ENCODE measurements at regions not wholly inside any gene's neighbourhood (a gene's known extent, or its start where the extent isn't known, plus 50 kb on each side); places are given as distances from the start of the nearest gene placed in this dataset.

GRCh38 chr11:116556483-116556882, 216.3 kb downstream of the BUD13 start:
- Histone ChIP-seq H3K4me3 (ENCODE audit: low read depth, low read length) (no peak overlapping the region), H3K27ac (ENCODE audit: low read depth, low read length) (no peak overlapping the region), H3K9me3 (ENCODE audit: control insufficient read depth, insufficient read depth, low read length) (no peaks in the 10 kb centered on the region), H3K27me3 (ENCODE audit: control insufficient read depth, insufficient read depth, low read length) (no peaks in the 10 kb centered on the region)
- DNase-seq (ENCODE audit: low read depth, low spot score) = no peak
- TF ChIP-seq CTCF (IDR thresholded peaks at IDR 0.05; ENCODE audit: low read depth, low read length) = no peak
- ChIA-PET CTCF (no interaction called here), POLR2A (no interaction called here)

DNA sequence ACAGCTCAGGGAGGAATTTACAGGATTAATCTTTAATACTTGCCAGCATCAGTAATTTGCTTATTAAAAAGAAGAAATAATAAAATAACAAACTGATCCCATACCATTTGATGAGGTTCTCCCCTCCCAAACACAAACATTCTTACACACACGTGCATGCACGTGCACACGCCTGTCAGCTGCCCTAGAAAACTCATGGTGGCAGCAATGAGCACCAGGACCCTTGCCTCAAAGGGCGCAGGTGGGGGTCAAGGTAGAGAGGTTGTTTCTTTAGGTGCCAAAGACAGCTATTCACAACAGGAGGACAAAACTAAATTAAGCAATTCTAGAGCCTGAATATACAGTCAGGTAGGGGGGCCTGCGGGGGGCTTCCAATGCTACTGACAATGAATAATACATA, 219.3 kb downstream of the BUD13 start:
- no peaks in the 10 kb centered on the region for H3K9me3 ChIP-seq (ENCODE audit: control insufficient read depth, insufficient read depth, low read length)
- H3K27me3 ChIP-seq (ENCODE audit: control insufficient read depth, insufficient read depth, low read length) = no peaks in the 10 kb centered on the region
- no peak for TF ChIP-seq CTCF (IDR thresholded peaks at IDR 0.05; ENCODE audit: low read depth, low read length)
- no peak overlapping the region for H3K27ac ChIP-seq (ENCODE audit: low read depth, low read length)
- ChIA-PET POLR2A (no interaction called here), CTCF (no interaction called here)
- H3K4me3 ChIP-seq (ENCODE audit: low read depth, low read length) = no peak overlapping the region
- no peak for DNase-seq (ENCODE audit: low read depth, low spot score)

GRCh38 chr11:116551576-116551975, 221.2 kb downstream of the BUD13 start:
- POLR2A ChIA-PET = no interaction called here
- H3K27ac ChIP-seq (ENCODE audit: low read depth, low read length) = no peak overlapping the region
- CTCF ChIA-PET = no interaction called here
- DNase-seq (ENCODE audit: low read depth, low spot score) = no peak
- no peak overlapping the region for H3K4me3 ChIP-seq (ENCODE audit: low read depth, low read length)
- TF ChIP-seq CTCF (IDR thresholded peaks at IDR 0.05; ENCODE audit: low read depth, low read length) = no peak
- no peaks in the 10 kb centered on the region for H3K9me3 ChIP-seq (ENCODE audit: control insufficient read depth, insufficient read depth, low read length)
- no peaks in the 10 kb centered on the region for H3K27me3 ChIP-seq (ENCODE audit: control insufficient read depth, insufficient read depth, low read length)

DNA sequence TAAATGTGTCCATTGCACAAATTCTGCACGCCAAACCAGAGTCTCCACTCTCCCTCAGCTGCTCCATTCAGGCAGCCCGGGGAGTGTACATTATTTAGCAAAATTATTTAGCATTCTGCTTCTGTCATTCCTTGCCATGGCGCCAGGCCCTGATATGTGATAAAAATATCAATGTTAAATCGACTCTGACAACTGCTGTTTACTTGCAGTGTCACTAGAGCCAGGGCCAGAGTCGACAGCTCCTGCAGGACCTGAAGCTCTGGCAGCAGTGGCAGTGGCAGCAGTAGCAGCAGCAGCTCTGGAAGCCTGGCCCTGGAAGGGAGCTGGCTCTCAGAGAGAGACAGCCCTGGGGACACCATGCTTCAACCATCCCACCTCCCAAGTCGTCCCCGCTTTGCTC, 224.5 kb downstream of the BUD13 start:
- DNase-seq (ENCODE audit: low read depth, low spot score) = no peak
- H3K27ac ChIP-seq (ENCODE audit: low read depth, low read length) = no peak overlapping the region
- H3K9me3 ChIP-seq (ENCODE audit: control insufficient read depth, insufficient read depth, low read length) = no peaks in the 10 kb centered on the region
- no peak for TF ChIP-seq CTCF (IDR thresholded peaks at IDR 0.05; ENCODE audit: low read depth, low read length)
- POLR2A ChIA-PET = no interaction called here
- H3K4me3 ChIP-seq (ENCODE audit: low read depth, low read length) = no peak overlapping the region
- CTCF ChIA-PET = no interaction called here
- no peaks in the 10 kb centered on the region for H3K27me3 ChIP-seq (ENCODE audit: control insufficient read depth, insufficient read depth, low read length)

DNA sequence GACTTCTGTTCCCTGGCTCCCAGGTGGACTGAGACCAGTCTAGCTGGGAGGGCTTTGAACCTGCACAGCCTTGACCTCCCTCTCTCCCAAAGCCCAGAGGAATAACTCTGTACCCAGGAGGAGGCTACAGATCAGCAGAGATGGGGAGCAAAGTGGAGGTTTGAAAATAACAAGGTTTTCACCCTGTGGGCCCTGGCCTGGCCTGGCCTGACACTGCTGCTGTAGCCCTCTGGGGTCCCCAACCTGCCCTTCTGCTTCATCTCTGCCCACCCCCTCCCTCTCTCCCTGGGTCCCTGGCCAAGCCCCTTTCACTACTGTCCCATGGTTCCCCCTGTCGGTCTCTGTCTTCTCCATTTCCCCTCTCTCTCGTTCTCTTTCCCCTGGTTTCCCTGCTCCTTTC, 225.2 kb downstream of the BUD13 start:
- H3K27me3 ChIP-seq (ENCODE audit: control insufficient read depth, insufficient read depth, low read length) = no peaks in the 10 kb centered on the region
- no peaks in the 10 kb centered on the region for H3K9me3 ChIP-seq (ENCODE audit: control insufficient read depth, insufficient read depth, low read length)
- DNase-seq (ENCODE audit: low read depth, low spot score) = no peak
- H3K27ac ChIP-seq (ENCODE audit: low read depth, low read length) = no peak overlapping the region
- TF ChIP-seq CTCF (IDR thresholded peaks at IDR 0.05; ENCODE audit: low read depth, low read length) = no peak
- H3K4me3 ChIP-seq (ENCODE audit: low read depth, low read length) = no peak overlapping the region
- POLR2A ChIA-PET = no interaction called here
- CTCF ChIA-PET = no interaction called here
